ENCODE measurements at regions not wholly inside any gene's neighbourhood (a gene's known extent, or its start where the extent isn't known, plus 50 kb on each side); places are given as distances from the start of the nearest gene placed in this dataset.

GRCh38 chr10:118944959-118945633 lies 84.4 kb upstream of the NANOS1 start:
- TF ChIP-seq POLR2A (IDR thresholded peaks at IDR 0.05; ENCODE audit: borderline replicate concordance, extremely low read depth, insufficient read depth, insufficient read length) (no peak), CTCF (IDR thresholded peaks at IDR 0.05 in 2 of 3, conservative IDR thresholded peaks at IDR 0.05 in 1 of 3; ENCODE audit: borderline replicate concordance in 1 of 3, insufficient read depth in 1 of 3, low read depth in 2 of 3, low read length in 2 of 3) (no peak), RAD21 (IDR thresholded peaks at IDR 0.05; ENCODE audit: low read depth) (no peak), ZBTB33 (IDR thresholded peaks at IDR 0.05; ENCODE audit: extremely low read depth, insufficient replicate concordance, low read length) (no peak), EZH2 (IDR thresholded peaks at IDR 0.05) (no peak), EZH2phosphoT487 (IDR thresholded peaks at IDR 0.05; ENCODE audit: borderline replicate concordance) (no peak), MAX (IDR thresholded peaks at IDR 0.05) (no peak), CEBPB (IDR thresholded peaks at IDR 0.05; ENCODE audit: low read depth) (no peak)

Data from HCT116 (cell line).